ENCODE measurements at regions not wholly inside any gene's neighbourhood (a gene's known extent, or its start where the extent isn't known, plus 50 kb on each side); places are given as distances from the start of the nearest gene placed in this dataset.

GRCh38 chr2:105510761-105511528, 112.1 kb upstream of the FHL2 start:
- TF ChIP-seq CTCF (conservative IDR thresholded peaks at IDR 0.05; ENCODE audit: low read length) (no peak), EZH2phosphoT487 (IDR thresholded peaks at IDR 0.05; ENCODE audit: borderline replicate concordance) (no peak)
